GM19240 (cell line): ENCODE measurements at regions not wholly inside any gene's neighbourhood (a gene's known extent, or its start where the extent isn't known, plus 50 kb on each side); places are given as distances from the start of the nearest gene placed in this dataset.

Experiments used
- DNase-seq: peaks from one replicate; pipeline ENCODE4 v3.0.0; 2011; ENCODE audit warnings: low spot score; ENCODE audit not compliant: insufficient read length

- no peak for DNase-seq
Measured at GRCh38 chr22:23522623-23523251, 57.4 kb downstream of the IGLL1 start.

GRCh38 chr22:23521441-23522113 lies 58.5 kb downstream of the IGLL1 start:
- DNase-seq = peak; percentile 74

- no peak for DNase-seq
Measured at GRCh38 chr22:23520863-23521440, 59.1 kb downstream of the IGLL1 start.

GRCh38 chr22:23519442-23520157 lies 60.5 kb downstream of the IGLL1 start:
- no peak for DNase-seq

- DNase-seq = no peak
Measured at GRCh38 chr22:23518376-23519187, 61.5 kb downstream of the IGLL1 start.

GRCh38 chr22:23517804-23518375 lies 62.2 kb downstream of the IGLL1 start:
- DNase-seq = no peak

GRCh38 chr22:23516304-23516703 lies 63.8 kb downstream of the IGLL1 start:
- DNase-seq = no peak

GRCh38 chr22:23514322-23515038 lies 65.6 kb downstream of the IGLL1 start:
- DNase-seq = no peak

GRCh38 chr22:23513705-23514104 lies 66.4 kb downstream of the IGLL1 start:
- DNase-seq = no peak

GRCh38 chr22:23513133-23513532 lies 67.0 kb downstream of the IGLL1 start:
- no peak for DNase-seq

- no peak for DNase-seq
Measured at GRCh38 chr22:23512721-23513120, 67.4 kb downstream of the IGLL1 start.

GRCh38 chr22:23512348-23512705 lies 67.8 kb downstream of the IGLL1 start:
- no peak for DNase-seq

GRCh38 chr22:23511627-23512347 lies 68.3 kb downstream of the IGLL1 start:
- no peak for DNase-seq

- DNase-seq = no peak
Measured at GRCh38 chr22:23509571-23510302, 70.4 kb downstream of the IGLL1 start.

GRCh38 chr22:23504516-23504915 lies 75.6 kb downstream of the IGLL1 start:
- DNase-seq = no peak

- DNase-seq = no peak
Measured at GRCh38 chr22:23503736-23504440, 76.2 kb downstream of the IGLL1 start.

GRCh38 chr22:23503142-23503541 lies 76.9 kb downstream of the IGLL1 start:
- DNase-seq = no peak

GRCh38 chr22:23501708-23502107 lies 78.4 kb downstream of the IGLL1 start:
- DNase-seq = no peak

- no peak for DNase-seq
Measured at GRCh38 chr22:23501261-23501619, 78.8 kb downstream of the IGLL1 start.
